ENCODE measurements at regions not wholly inside any gene's neighbourhood (a gene's known extent, or its start where the extent isn't known, plus 50 kb on each side); places are given as distances from the start of the nearest gene placed in this dataset.

- no peak for TF ChIP-seq CTCF (IDR thresholded peaks at IDR 0.05)
- no peak for TF ChIP-seq POLR2A (IDR thresholded peaks at IDR 0.05)
These were observed 106.4 kb downstream of the C11orf91 start for GRCh38 chr11:33594188-33594587.

Data from adrenal gland (tissue), 5 donors.